H9 (cell line): ENCODE measurements at regions not wholly inside any gene's neighbourhood (a gene's known extent, or its start where the extent isn't known, plus 50 kb on each side); places are given as distances from the start of the nearest gene placed in this dataset.
A peak's percentile ranks its signal among the peaks of the same experiment; 100 is the strongest.

Experiments
- DNase-seq: peaks from one replicate; pipeline ENCODE4 v3.0.0-alpha.2; 2017
- H2AFZ ChIP-seq: one replicate; pipeline ENCODE4 v1.6.1; 2013; ENCODE audit warnings: mild to moderate bottlenecking, low read length, control low read depth, moderate library complexity
- H2AK5ac ChIP-seq: 2 replicates; pipeline ENCODE4 v1.6.1; 2013; ENCODE audit warnings: low read length, control low read depth, mixed read lengths; ENCODE audit not compliant: insufficient read length
- H2BK120ac ChIP-seq: one replicate; pipeline ENCODE4 v1.6.1; 2013; ENCODE audit warnings: low read depth, mild to moderate bottlenecking, low read length, control low read depth, inconsistent platforms; ENCODE audit not compliant: poor library complexity, severe bottlenecking
- H2BK12ac ChIP-seq: 2 replicates; pipeline ENCODE4 v1.6.1; 2013; ENCODE audit warnings: low read length, control low read depth, mixed read lengths, low read depth; ENCODE audit not compliant: insufficient read length
- H2BK15ac ChIP-seq: 2 replicates; pipeline ENCODE4 v1.6.1; 2013; ENCODE audit warnings: low read depth, low read length, control low read depth
- H2BK20ac ChIP-seq: one replicate; pipeline ENCODE4 v1.6.1; 2013; ENCODE audit warnings: low read depth, mild to moderate bottlenecking, low read length, control low read depth, inconsistent platforms; ENCODE audit not compliant: poor library complexity, severe bottlenecking
- H2BK5ac ChIP-seq: 2 replicates; pipeline ENCODE4 v1.6.1; 2013; ENCODE audit warnings: low read length, control low read depth, mixed read lengths; ENCODE audit not compliant: insufficient read length
- H3K14ac ChIP-seq: 2 replicates; pipeline ENCODE4 v1.6.1; 2013; ENCODE audit warnings: low read length, control low read depth; ENCODE audit not compliant: insufficient read depth
- H3K18ac ChIP-seq: 2 replicates; pipeline ENCODE4 v1.6.1; 2013; ENCODE audit warnings: low read depth, mild to moderate bottlenecking, mixed read lengths, low read length, control low read depth; ENCODE audit not compliant: insufficient read length
- H3K23ac ChIP-seq: 2 replicates; pipeline ENCODE4 v1.6.1; 2013; ENCODE audit warnings: low read length, control low read depth, mixed read lengths, low read depth; ENCODE audit not compliant: insufficient read length
- H3K23me2 ChIP-seq: 2 replicates; pipeline ENCODE4 v1.6.1; 2013; ENCODE audit warnings: low read depth, mild to moderate bottlenecking, mixed read lengths, low read length, control low read depth; ENCODE audit not compliant: insufficient read length, poor library complexity, severe bottlenecking
- H3K27ac ChIP-seq: 2 replicates; pipeline ENCODE4 v1.5.1; 2013; ENCODE audit warnings: low read length, control low read depth, mixed read lengths, low read depth; ENCODE audit not compliant: insufficient read length
- H3K27me3 ChIP-seq: 2 replicates; pipeline ENCODE4 v1.6.1; 2013; ENCODE audit warnings: low read length, control low read depth, inconsistent platforms; ENCODE audit not compliant: insufficient read depth
- H3K4ac ChIP-seq: 2 replicates; pipeline ENCODE4 v1.6.1; 2013; ENCODE audit warnings: low read depth, mild to moderate bottlenecking, control low read depth, inconsistent platforms, low read length, moderate library complexity
- H3K4me1 ChIP-seq: 2 replicates; pipeline ENCODE4 v1.6.1; 2013; ENCODE audit warnings: low read length, control low read depth, inconsistent platforms; ENCODE audit not compliant: insufficient read depth
- H3K4me2 ChIP-seq: 2 replicates; pipeline ENCODE4 v1.6.1; 2013; ENCODE audit warnings: low read length, control low read depth, mixed read lengths; ENCODE audit not compliant: insufficient read length, insufficient read depth
- H3K56ac ChIP-seq: 2 replicates; pipeline ENCODE4 v1.6.1; 2013; ENCODE audit warnings: low read depth, mild to moderate bottlenecking, mixed read lengths, low read length, control low read depth; ENCODE audit not compliant: insufficient read length
- H3K79me1 ChIP-seq: 2 replicates; pipeline ENCODE4 v1.6.1; 2013; ENCODE audit warnings: low read depth, mild to moderate bottlenecking, moderate library complexity, low read length, control low read depth, inconsistent platforms; ENCODE audit not compliant: insufficient read depth, poor library complexity, severe bottlenecking
- H3K79me2 ChIP-seq: 2 replicates; pipeline ENCODE4 v1.6.1; 2013; ENCODE audit warnings: low read length, control low read depth, inconsistent platforms; ENCODE audit not compliant: insufficient read depth
- H3K9ac ChIP-seq: 2 replicates; pipeline ENCODE4 v1.6.1; 2013; ENCODE audit warnings: low read length, control low read depth, mixed read lengths; ENCODE audit not compliant: insufficient read length; ENCODE audit errors: extremely low read depth
- H3K9me3 ChIP-seq: one replicate; pipeline ENCODE4 v1.6.1; 2013; ENCODE audit warnings: low read depth, low read length, inconsistent platforms; ENCODE audit not compliant: control insufficient read depth
- H3T11ph ChIP-seq: one replicate; pipeline ENCODE4 v1.6.1; 2013; ENCODE audit warnings: mild to moderate bottlenecking, low read length, control low read depth, inconsistent platforms
- H4K20me1 ChIP-seq: one replicate; pipeline ENCODE4 v1.6.1; 2013; ENCODE audit not compliant: control insufficient read depth, insufficient read length, insufficient read depth
- H4K5ac ChIP-seq: 2 replicates; pipeline ENCODE4 v1.6.1; 2013; ENCODE audit warnings: low read depth, mild to moderate bottlenecking, mixed read lengths, low read length, control low read depth; ENCODE audit not compliant: insufficient read length
- H4K8ac ChIP-seq: replicated peaks from 2 replicates; pipeline ENCODE4 v1.6.1; 2013; ENCODE audit warnings: low read length, control low read depth, mixed read lengths, low read depth; ENCODE audit not compliant: insufficient read length
- H4K91ac ChIP-seq: 2 replicates; pipeline ENCODE4 v1.6.1; 2013; ENCODE audit warnings: low read depth, mild to moderate bottlenecking, moderate library complexity, mixed read lengths, low read length, control low read depth; ENCODE audit not compliant: insufficient read length
- H3K27ac Mint-ChIP-seq, 3 experiments: 2 replicates in 2 of 3; 3 replicates in 1 of 3; pipeline ENCODE4 v1.8.0; 2020 to 2021; ENCODE audit warnings: mixed read lengths in 3 of 3, mild to moderate bottlenecking in 1 of 3, moderate library complexity in 1 of 3
- H3K27me3 Mint-ChIP-seq: 2 replicates; pipeline ENCODE4 v1.8.0; 2021; ENCODE audit warnings: low read depth, mild to moderate bottlenecking, moderate library complexity, mixed read lengths
- H3K36me3 Mint-ChIP-seq, 3 experiments: 2 replicates in 2 of 3; 3 replicates in 1 of 3; pipeline ENCODE4 v1.8.0; 2020 to 2021; ENCODE audit warnings: low read depth in 3 of 3, mixed read lengths in 3 of 3; ENCODE audit not compliant: insufficient read depth in 1 of 3
- H3K4me1 Mint-ChIP-seq, 2 experiments: 2 replicates each; pipeline ENCODE4 v1.8.0; 2020; ENCODE audit warnings: mixed read lengths in 2 of 2
- H3K4me3 Mint-ChIP-seq, 2 experiments: 2 replicates in 1 of 2; 3 replicates in 1 of 2; pipeline ENCODE4 v1.8.0; 2020 to 2021; ENCODE audit warnings: mild to moderate bottlenecking in 2 of 2, mixed read lengths in 2 of 2, moderate library complexity in 1 of 2
- H3K9me3 Mint-ChIP-seq, 2 experiments: 2 replicates in 1 of 2; 3 replicates in 1 of 2; pipeline ENCODE4 v1.8.0; 2020; ENCODE audit warnings: mild to moderate bottlenecking in 2 of 2, mixed read lengths in 2 of 2, moderate library complexity in 1 of 2
- WGBS: extraction: QIAGEN DNeasy Blood & Tissue Kit; methylation state at CpG from one replicate; pipeline ENCODE4 v1.1.7; 2013; ENCODE audit warnings: missing lambda C conversion rate, low lambda C conversion rate, mixed read lengths; ENCODE audit not compliant: insufficient read length; ENCODE audit errors: extremely low coverage; 5-methylcytosine and 5-hydroxymethylcytosine counted together
- TF ChIP-seq, protein P1 (sequence below): fragments of 200-600 bp; sonication (generic); conservative IDR thresholded peaks from 3 replicates; pipeline ENCODE4 v1.8.0; 2021; ENCODE audit warnings: antibody characterized with exemption, mild to moderate bottlenecking

DNA sequence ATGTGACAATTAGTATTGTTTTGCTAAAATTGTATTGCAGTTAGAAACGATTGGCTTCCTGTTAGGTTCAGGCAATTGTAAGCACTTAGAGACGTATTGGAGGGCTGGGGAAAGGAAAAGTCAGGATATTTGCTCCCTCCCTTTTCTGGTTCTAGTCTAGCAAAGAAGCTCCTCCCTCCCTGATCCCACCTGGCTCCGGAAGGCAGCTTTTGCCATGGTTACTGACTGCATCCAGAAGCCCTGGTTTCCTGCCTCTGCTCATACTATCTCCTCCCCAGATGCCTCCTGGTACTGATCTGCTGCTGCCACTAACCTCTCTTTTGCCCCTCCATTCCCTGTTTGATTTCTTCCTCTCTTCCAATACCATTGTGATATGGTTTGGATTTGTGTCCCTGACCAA is 275.9 kb downstream of the MREG start:
- Mint-ChIP-seq H3K4me1 (peaks cover 6% of the 10 kb centered on the region in 2 experiments), H3K27me3 (no peaks in the 10 kb centered on the region), H3K4me3 (peak overlapping the region in 1 of 2 experiments; percentile 4; a peak in 1 of 5 replicates), H3K9me3 (no peaks in the 10 kb centered on the region; a peak in 1 of 5 replicates), H3K27ac (peak overlapping the region; percentile 4 to 63 (median 24); a peak in 2 of 7 replicates), H3K36me3 (no peaks in the 10 kb centered on the region)
- no peak overlapping the region for H3K56ac ChIP-seq
- H3K79me1 ChIP-seq = no peaks in the 10 kb centered on the region
- H3T11ph ChIP-seq = no peak overlapping the region
- no peaks in the 10 kb centered on the region for H3K27me3 ChIP-seq
- H4K91ac ChIP-seq = no peak overlapping the region
- H3K9me3 ChIP-seq = no peaks in the 10 kb centered on the region
- no peak overlapping the region for H2BK15ac ChIP-seq
- no peak overlapping the region for H3K27ac ChIP-seq
- no peaks in the 10 kb centered on the region; the same call in 1 of the 2 replicates for H3K4me1 ChIP-seq
- no peaks in the 10 kb centered on the region for H4K20me1 ChIP-seq
- H3K23ac ChIP-seq = no peak overlapping the region
- no peak overlapping the region for H3K9ac ChIP-seq
- no peak overlapping the region for H3K4ac ChIP-seq
- H4K8ac ChIP-seq = no peak overlapping the region
- no peak overlapping the region for H2BK120ac ChIP-seq
- no peak overlapping the region for H2BK20ac ChIP-seq
- TF ChIP-seq, protein P1, sequence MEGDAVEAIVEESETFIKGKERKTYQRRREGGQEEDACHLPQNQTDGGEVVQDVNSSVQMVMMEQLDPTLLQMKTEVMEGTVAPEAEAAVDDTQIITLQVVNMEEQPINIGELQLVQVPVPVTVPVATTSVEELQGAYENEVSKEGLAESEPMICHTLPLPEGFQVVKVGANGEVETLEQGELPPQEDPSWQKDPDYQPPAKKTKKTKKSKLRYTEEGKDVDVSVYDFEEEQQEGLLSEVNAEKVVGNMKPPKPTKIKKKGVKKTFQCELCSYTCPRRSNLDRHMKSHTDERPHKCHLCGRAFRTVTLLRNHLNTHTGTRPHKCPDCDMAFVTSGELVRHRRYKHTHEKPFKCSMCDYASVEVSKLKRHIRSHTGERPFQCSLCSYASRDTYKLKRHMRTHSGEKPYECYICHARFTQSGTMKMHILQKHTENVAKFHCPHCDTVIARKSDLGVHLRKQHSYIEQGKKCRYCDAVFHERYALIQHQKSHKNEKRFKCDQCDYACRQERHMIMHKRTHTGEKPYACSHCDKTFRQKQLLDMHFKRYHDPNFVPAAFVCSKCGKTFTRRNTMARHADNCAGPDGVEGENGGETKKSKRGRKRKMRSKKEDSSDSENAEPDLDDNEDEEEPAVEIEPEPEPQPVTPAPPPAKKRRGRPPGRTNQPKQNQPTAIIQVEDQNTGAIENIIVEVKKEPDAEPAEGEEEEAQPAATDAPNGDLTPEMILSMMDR = no peak
- no peak overlapping the region for H2AFZ ChIP-seq
- no peaks in the 10 kb centered on the region for H3K23me2 ChIP-seq
- no peak overlapping the region for H2BK5ac ChIP-seq
- H3K18ac ChIP-seq = no peak overlapping the region
- H3K14ac ChIP-seq = no peak overlapping the region
- DNase-seq = peak; percentile 74
- H2BK12ac ChIP-seq = no peak overlapping the region
- no CpG with 5 or more reads among the region's 3 CpGs for WGBS
- no peak overlapping the region for H3K4me2 ChIP-seq
- no peak overlapping the region for H2AK5ac ChIP-seq
- no peak overlapping the region for H4K5ac ChIP-seq
- H3K79me2 ChIP-seq = no peaks in the 10 kb centered on the region
